ENCODE measurements at regions not wholly inside any gene's neighbourhood (a gene's known extent, or its start where the extent isn't known, plus 50 kb on each side); places are given as distances from the start of the nearest gene placed in this dataset.

- Histone ChIP-seq H2AFZ (ENCODE audit: insufficient read depth, low read depth, low read length, poor library complexity, severe bottlenecking) (no peak overlapping the region), H3K4me3 (replicated peaks in 1 of 3; ENCODE audit: low read depth in 2 of 3, low read length in 3 of 3) (no peak overlapping the region), H3K27me3 (ENCODE audit: control insufficient read depth in 2 of 2, insufficient read depth in 2 of 2, low read length in 2 of 2) (no peaks in the 10 kb centered on the region), H3K27ac (ENCODE audit: low read depth in 1 of 2, low read length in 2 of 2) (no peak overlapping the region), H3K9ac (ENCODE audit: insufficient read depth, low read length, poor library complexity, severe bottlenecking) (no peak overlapping the region), H3K4me1 (ENCODE audit: control insufficient read depth in 1 of 2, insufficient read depth in 2 of 2, low read length in 2 of 2) (no peaks in the 10 kb centered on the region), H3K4me2 (replicated peaks; ENCODE audit: extremely low read depth, low read length, poor library complexity, severe bottlenecking) (no peak overlapping the region), H4K20me1 (ENCODE audit: insufficient read depth, low read length) (no peaks in the 10 kb centered on the region), H3K9me3 (replicated peaks in 1 of 2; ENCODE audit: control insufficient read depth in 1 of 2, insufficient read depth in 1 of 2, low read length in 2 of 2) (no peaks in the 10 kb centered on the region), H3K79me2 (ENCODE audit: insufficient read depth, low read length) (no peaks in the 10 kb centered on the region), H3K36me3 (replicated peaks in 1 of 2; ENCODE audit: control insufficient read depth in 1 of 2, insufficient read depth in 2 of 2, low read length in 2 of 2) (no peaks in the 10 kb centered on the region)
- Mint-ChIP-seq H3K4me3 (no peak overlapping the region), H3K27me3 (ENCODE audit: low read depth in 3 of 3) (no peaks in the 10 kb centered on the region), H3K9me3 (peaks cover 0 to 3% (median 0%) of the 10 kb centered on the region in 7 donors), H3K27ac (no peak overlapping the region), H3K36me3 (no peaks in the 10 kb centered on the region), H3K4me1 (no peaks in the 10 kb centered on the region)
- intact Hi-C loops (cut with micrococcal nuclease), result no loop called here
- DNase-seq, result no peak
- TF ChIP-seq, protein P1, sequence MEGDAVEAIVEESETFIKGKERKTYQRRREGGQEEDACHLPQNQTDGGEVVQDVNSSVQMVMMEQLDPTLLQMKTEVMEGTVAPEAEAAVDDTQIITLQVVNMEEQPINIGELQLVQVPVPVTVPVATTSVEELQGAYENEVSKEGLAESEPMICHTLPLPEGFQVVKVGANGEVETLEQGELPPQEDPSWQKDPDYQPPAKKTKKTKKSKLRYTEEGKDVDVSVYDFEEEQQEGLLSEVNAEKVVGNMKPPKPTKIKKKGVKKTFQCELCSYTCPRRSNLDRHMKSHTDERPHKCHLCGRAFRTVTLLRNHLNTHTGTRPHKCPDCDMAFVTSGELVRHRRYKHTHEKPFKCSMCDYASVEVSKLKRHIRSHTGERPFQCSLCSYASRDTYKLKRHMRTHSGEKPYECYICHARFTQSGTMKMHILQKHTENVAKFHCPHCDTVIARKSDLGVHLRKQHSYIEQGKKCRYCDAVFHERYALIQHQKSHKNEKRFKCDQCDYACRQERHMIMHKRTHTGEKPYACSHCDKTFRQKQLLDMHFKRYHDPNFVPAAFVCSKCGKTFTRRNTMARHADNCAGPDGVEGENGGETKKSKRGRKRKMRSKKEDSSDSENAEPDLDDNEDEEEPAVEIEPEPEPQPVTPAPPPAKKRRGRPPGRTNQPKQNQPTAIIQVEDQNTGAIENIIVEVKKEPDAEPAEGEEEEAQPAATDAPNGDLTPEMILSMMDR (IDR thresholded peaks at IDR 0.05), result no peak
Observed at GRCh38 chr6:80969439-80969838, 783.0 kb downstream of the TENT5A start.

DNA sequence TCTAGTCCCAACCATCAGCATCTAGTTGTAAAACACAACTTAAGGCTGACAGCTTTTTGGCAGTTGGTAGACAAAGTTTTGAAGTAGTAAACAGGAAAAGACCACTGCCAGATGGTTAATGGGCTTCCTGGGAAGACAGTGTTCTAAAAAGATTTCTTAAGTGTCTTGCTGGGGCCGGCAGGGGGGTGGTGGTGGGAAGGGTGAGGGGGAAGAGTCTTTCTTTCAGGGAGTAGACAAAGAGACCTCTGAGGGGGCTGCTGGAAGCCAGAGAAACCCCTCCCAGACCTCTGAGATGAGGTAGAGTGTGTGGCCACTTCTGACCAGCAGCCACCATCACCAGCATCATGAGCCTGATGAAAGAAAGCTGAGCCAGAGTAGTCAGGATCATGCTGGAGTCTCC is 784.9 kb downstream of the TENT5A start:
- Histone ChIP-seq H3K36me3 (replicated peaks in 1 of 2; ENCODE audit: control insufficient read depth in 1 of 2, insufficient read depth in 2 of 2, low read length in 2 of 2) (no peaks in the 10 kb centered on the region), H3K4me3 (replicated peaks in 1 of 3; ENCODE audit: low read depth in 2 of 3, low read length in 3 of 3) (no peak overlapping the region), H3K4me1 (ENCODE audit: control insufficient read depth in 1 of 2, insufficient read depth in 2 of 2, low read length in 2 of 2) (no peaks in the 10 kb centered on the region), H3K27me3 (ENCODE audit: control insufficient read depth in 2 of 2, insufficient read depth in 2 of 2, low read length in 2 of 2) (no peaks in the 10 kb centered on the region), H3K4me2 (replicated peaks; ENCODE audit: extremely low read depth, low read length, poor library complexity, severe bottlenecking) (no peak overlapping the region), H3K27ac (ENCODE audit: low read depth in 1 of 2, low read length in 2 of 2) (no peak overlapping the region), H3K9ac (ENCODE audit: insufficient read depth, low read length, poor library complexity, severe bottlenecking) (no peak overlapping the region), H2AFZ (ENCODE audit: insufficient read depth, low read depth, low read length, poor library complexity, severe bottlenecking) (no peak overlapping the region), H3K9me3 (replicated peaks in 1 of 2; ENCODE audit: control insufficient read depth in 1 of 2, insufficient read depth in 1 of 2, low read length in 2 of 2) (no peaks in the 10 kb centered on the region), H3K79me2 (ENCODE audit: insufficient read depth, low read length) (no peaks in the 10 kb centered on the region), H4K20me1 (ENCODE audit: insufficient read depth, low read length) (no peaks in the 10 kb centered on the region)
- TF ChIP-seq, protein P1 (IDR thresholded peaks at IDR 0.05), result no peak
- Mint-ChIP-seq H3K27me3 (ENCODE audit: low read depth in 3 of 3) (no peaks in the 10 kb centered on the region), H3K36me3 (no peaks in the 10 kb centered on the region), H3K9me3 (peaks cover 0 to 3% (median 0%) of the 10 kb centered on the region in 7 donors), H3K4me1 (no peaks in the 10 kb centered on the region), H3K4me3 (no peak overlapping the region), H3K27ac (no peak overlapping the region)
- DNase-seq, result no peak
- WGBS (ENCODE audit: insufficient coverage), result 0% methylated on average over 1 of the region's 1 CpG
- intact Hi-C loops (cut with micrococcal nuclease), result no loop called here

Data from CD14-positive monocyte (primary cell).